ENCODE measurements at regions not wholly inside any gene's neighbourhood (a gene's known extent, or its start where the extent isn't known, plus 50 kb on each side); places are given as distances from the start of the nearest gene placed in this dataset.
A peak's percentile ranks its signal among the peaks of the same experiment; 100 is the strongest.

GRCh38 chr7:20270371-20270770 lies 53.2 kb upstream of the MACC1 start:
- Histone ChIP-seq H3K36me3 (ENCODE audit: control insufficient read depth in 2 of 2, insufficient read depth in 2 of 2, low read length in 1 of 2) (no peaks in the 10 kb centered on the region), H3K79me2 (ENCODE audit: control insufficient read depth, insufficient read depth, low read length) (no peaks in the 10 kb centered on the region), H3K27ac (ENCODE audit: control insufficient read depth, insufficient read depth) (peak overlapping the region; percentile 73), H2AFZ (ENCODE audit: control insufficient read depth, low read depth, low read length) (peak overlapping the region; percentile 94), H3K4me3 (no peak overlapping the region), H3K27me3 (replicated peaks in 1 of 2; ENCODE audit: control insufficient read depth in 2 of 2, insufficient read depth in 2 of 2, low read length in 1 of 2) (no peaks in the 10 kb centered on the region), H3K4me1 (ENCODE audit: control insufficient read depth, insufficient read depth, low read length) (peaks cover 17% of the 10 kb centered on the region), H3K4me2 (ENCODE audit: control insufficient read depth, insufficient read depth) (peak overlapping the region; percentile 90), H4K20me1 (ENCODE audit: control insufficient read depth, insufficient read depth) (no peaks in the 10 kb centered on the region), H3K9me3 (replicated peaks; ENCODE audit: control insufficient read depth, insufficient read depth, low read length) (peaks cover 11% of the 10 kb centered on the region; the same call in 2 of the 3 replicates), H3K9ac (ENCODE audit: control insufficient read depth, insufficient read depth, low read length) (no peak overlapping the region; the same call in 1 of the 2 replicates)
- ChIA-PET SMC1A (ENCODE audit: uncharacterized antibody, unreplicated experiment) (interaction anchor here (0.5 to 3.3 kb wide), 20 partner anchors 9 to 710 kb away, joined by 3 to 44 read pairs (median 6); no protein-coding TSS in a partner anchor), CTCF (interaction anchor here (0.8 to 2.7 kb wide), 9 partner anchors 11 to 71 kb away, joined by 3 to 12 read pairs (median 5); no protein-coding TSS in a partner anchor), POLR2A (interaction anchor here (0.9 to 2.6 kb wide), 6 partner anchors 13 to 67 kb away, joined by 3 to 13 read pairs (median 3); no protein-coding TSS in a partner anchor), RAD21 (ENCODE audit: unreplicated experiment) (interaction anchor here (0.8 to 3.3 kb wide), 15 partner anchors 11 to 157 kb away, joined by 3 to 35 read pairs (median 5); partner anchors contain the start of genes ITGB8 and MACC1)
- BruUV-seq (replicated peaks): no TSS peak
- DNase-seq (ENCODE audit: low read depth, low spot score) (no peak), ATAC-seq (no peak), FAIRE-seq (no peak)
- in situ Hi-C loops (cut with MboI): no loop called here
- intact Hi-C loops (cut with micrococcal nuclease; ENCODE audit: unreplicated experiment): loop anchor here (2.0 kb wide), 1 partner anchor 50 kb away; no protein-coding TSS in a partner anchor
- WGBS (ENCODE audit: insufficient coverage, insufficient replicate concordance, low lambda C conversion rate, missing lambda C conversion rate): 88% methylated on average over 2 of the region's 2 CpGs
- TF ChIP-seq ZSCAN29 (IDR thresholded peaks at IDR 0.05) (no peak), POLR2AphosphoS5 (IDR thresholded peaks at IDR 0.05; ENCODE audit: low read length) (no peak), LARP7 (IDR thresholded peaks at IDR 0.05) (no peak), ZBTB33 (IDR thresholded peaks at IDR 0.05) (no peak), MXI1 (IDR thresholded peaks at IDR 0.05; ENCODE audit: low read depth, low read length) (no peak), STAT3 (IDR thresholded peaks at IDR 0.05; ENCODE audit: low read depth, low read length) (no peak), JUND (IDR thresholded peaks at IDR 0.05; ENCODE audit: low read depth, low read length) (no peak), PKNOX1 (IDR thresholded peaks at IDR 0.05) (no peak), PAX8 (IDR thresholded peaks at IDR 0.05) (no peak), ATF7 (IDR thresholded peaks at IDR 0.05; ENCODE audit: low read depth) (no peak), ZNF592 (IDR thresholded peaks at IDR 0.05) (no peak), E2F8 (IDR thresholded peaks at IDR 0.05; ENCODE audit: low read depth, partially characterized antibody) (no peak), NFXL1 (IDR thresholded peaks at IDR 0.05; ENCODE audit: borderline replicate concordance) (no peak), FOXM1 (IDR thresholded peaks at IDR 0.05; ENCODE audit: low read depth, low read length) (no peak), RBBP5 (conservative IDR thresholded peaks at IDR 0.05) (no peak), RELA (IDR thresholded peaks at IDR 0.05; ENCODE audit: borderline replicate concordance, partially characterized antibody) (no peak)
